ENCODE measurements at regions not wholly inside any gene's neighbourhood (a gene's known extent, or its start where the extent isn't known, plus 50 kb on each side); places are given as distances from the start of the nearest gene placed in this dataset.

GRCh38 chr2:163467251-163467630, 268.6 kb downstream of the FIGN start:
- TF ChIP-seq CTCF (IDR thresholded peaks at IDR 0.05) (no peak), POLR2A (IDR thresholded peaks at IDR 0.05) (no peak)
